ENCODE measurements at regions not wholly inside any gene's neighbourhood (a gene's known extent, or its start where the extent isn't known, plus 50 kb on each side); places are given as distances from the start of the nearest gene placed in this dataset.

DNA sequence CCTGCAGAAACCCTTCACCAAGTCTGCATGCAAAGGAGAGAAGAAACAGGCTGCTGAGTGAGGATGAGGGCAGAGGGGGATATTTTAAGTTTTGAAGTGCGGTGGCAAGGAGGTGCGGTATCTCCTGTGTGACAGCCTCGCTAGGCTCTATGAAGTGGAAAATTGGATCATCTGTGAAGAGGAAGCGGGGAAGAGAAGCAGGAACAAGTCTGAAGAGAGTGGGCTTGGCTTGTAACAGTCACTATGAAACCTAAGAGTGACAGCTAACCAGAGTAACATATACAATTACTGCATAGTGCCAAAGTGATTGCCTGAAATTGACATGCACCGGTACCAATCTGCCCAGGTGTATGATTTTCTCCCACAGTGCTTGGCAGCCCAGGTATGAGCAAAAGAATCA lies 287.5 kb upstream of the KLF14 start:
- peaks cover 0 to 7% of the 10 kb centered on the region in 2 donors for H3K36me3 ChIP-seq
- TF ChIP-seq, protein P1, sequence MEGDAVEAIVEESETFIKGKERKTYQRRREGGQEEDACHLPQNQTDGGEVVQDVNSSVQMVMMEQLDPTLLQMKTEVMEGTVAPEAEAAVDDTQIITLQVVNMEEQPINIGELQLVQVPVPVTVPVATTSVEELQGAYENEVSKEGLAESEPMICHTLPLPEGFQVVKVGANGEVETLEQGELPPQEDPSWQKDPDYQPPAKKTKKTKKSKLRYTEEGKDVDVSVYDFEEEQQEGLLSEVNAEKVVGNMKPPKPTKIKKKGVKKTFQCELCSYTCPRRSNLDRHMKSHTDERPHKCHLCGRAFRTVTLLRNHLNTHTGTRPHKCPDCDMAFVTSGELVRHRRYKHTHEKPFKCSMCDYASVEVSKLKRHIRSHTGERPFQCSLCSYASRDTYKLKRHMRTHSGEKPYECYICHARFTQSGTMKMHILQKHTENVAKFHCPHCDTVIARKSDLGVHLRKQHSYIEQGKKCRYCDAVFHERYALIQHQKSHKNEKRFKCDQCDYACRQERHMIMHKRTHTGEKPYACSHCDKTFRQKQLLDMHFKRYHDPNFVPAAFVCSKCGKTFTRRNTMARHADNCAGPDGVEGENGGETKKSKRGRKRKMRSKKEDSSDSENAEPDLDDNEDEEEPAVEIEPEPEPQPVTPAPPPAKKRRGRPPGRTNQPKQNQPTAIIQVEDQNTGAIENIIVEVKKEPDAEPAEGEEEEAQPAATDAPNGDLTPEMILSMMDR (IDR thresholded peaks at IDR 0.05), result no peak
- no peak for TF ChIP-seq POLR2A (IDR thresholded peaks at IDR 0.05)
- WGBS, 2 donors, result 80 to 81% methylated on average over 5 of the region's 5 CpGs
- no peak overlapping the region for H3K4me3 ChIP-seq (replicated peaks in 1 of 3)
- intact Hi-C loops (cut with DNase I), result no loop called here
- no peaks in the 10 kb centered on the region for H3K27me3 ChIP-seq
- H3K4me1 ChIP-seq, result peaks cover 37 to 54% of the 10 kb centered on the region in 2 donors
- no peak for DNase-seq
- H3K9me3 ChIP-seq, result no peaks in the 10 kb centered on the region
- H3K27ac ChIP-seq, result peak overlapping the region in 1 of 3 donors; percentile 5

DNA sequence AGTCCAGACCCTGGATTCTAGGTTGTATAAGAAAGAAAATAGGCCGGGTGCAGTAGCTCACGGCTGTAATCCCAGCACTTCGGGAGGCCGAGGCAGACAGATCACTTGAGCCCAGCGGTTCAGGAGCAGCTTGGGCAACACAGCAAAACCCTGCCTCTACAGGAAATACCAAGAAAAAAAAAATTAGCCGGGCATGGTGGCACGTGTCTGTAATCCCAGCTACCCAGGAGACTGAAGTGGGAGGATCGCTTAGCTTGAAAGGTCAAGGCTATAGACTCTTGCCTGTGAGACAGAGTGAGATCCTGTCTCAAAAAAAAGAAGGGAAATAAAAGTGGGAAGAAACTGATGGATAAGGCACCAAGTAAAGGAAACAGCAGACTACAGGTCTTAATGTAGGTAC lies 287.9 kb upstream of the KLF14 start:
- TF ChIP-seq, protein P1 (IDR thresholded peaks at IDR 0.05), result no peak
- TF ChIP-seq POLR2A (IDR thresholded peaks at IDR 0.05), result no peak
- Histone ChIP-seq H3K27ac (peak overlapping the region in 1 of 3 donors; percentile 5), H3K9me3 (no peaks in the 10 kb centered on the region), H3K36me3 (peaks cover 0 to 7% of the 10 kb centered on the region in 2 donors), H3K4me1 (peaks cover 36 to 54% of the 10 kb centered on the region in 2 donors), H3K4me3 (replicated peaks in 1 of 3) (no peak overlapping the region), H3K27me3 (no peaks in the 10 kb centered on the region)
- 58 to 65% methylated on average over 8 of the region's 8 CpGs for WGBS, 2 donors
- intact Hi-C loops (cut with DNase I), result no loop called here
- peak in 1 of 2 donors; percentile 18 for DNase-seq

DNA sequence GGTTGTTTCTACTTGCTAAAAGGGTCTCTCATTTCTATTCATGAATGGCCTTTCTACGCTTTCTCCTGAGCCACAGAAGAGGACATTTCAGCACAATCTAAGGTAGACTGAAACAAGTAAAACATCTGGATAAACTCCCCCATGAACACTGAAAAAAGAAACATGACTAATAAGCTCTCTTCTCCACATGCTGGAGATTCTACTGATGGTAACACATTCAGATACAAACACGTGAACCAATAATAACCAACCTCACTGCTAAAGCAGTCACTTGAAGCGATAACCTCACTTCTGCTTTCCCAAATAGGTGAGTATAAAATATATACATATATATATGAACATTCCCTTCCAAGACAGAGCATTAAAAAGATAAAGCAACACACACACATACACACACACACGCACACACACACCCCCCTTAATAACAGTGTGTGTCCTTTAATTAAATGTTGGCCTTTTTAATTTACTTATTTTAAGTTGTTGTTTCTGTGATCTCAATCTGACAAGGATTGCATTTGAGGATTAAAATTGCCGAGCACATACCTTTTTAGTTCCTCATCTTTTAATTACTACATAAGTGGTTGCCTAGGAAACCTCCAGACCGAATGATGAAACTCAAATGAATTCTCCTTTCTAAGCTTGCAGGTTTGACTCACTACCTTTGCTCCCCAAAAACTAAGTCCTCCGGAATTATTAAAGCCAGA lies 292.4 kb upstream of the KLF14 start:
- Histone ChIP-seq H3K27me3 (no peaks in the 10 kb centered on the region), H3K4me1 (peaks cover 54% of the 10 kb centered on the region in 2 donors), H3K36me3 (peaks cover 0 to 7% of the 10 kb centered on the region in 2 donors), H3K27ac (peak overlapping the region in 1 of 3 donors; percentile 72), H3K4me3 (replicated peaks in 1 of 3) (no peak overlapping the region), H3K9me3 (no peaks in the 10 kb centered on the region)
- 82 to 86% methylated on average over 7 of the region's 7 CpGs for WGBS, 2 donors
- TF ChIP-seq POLR2A (IDR thresholded peaks at IDR 0.05), result no peak
- TF ChIP-seq, protein P1 (IDR thresholded peaks at IDR 0.05), result no peak
- intact Hi-C loops (cut with DNase I), result no loop called here
- no peak for DNase-seq

DNA sequence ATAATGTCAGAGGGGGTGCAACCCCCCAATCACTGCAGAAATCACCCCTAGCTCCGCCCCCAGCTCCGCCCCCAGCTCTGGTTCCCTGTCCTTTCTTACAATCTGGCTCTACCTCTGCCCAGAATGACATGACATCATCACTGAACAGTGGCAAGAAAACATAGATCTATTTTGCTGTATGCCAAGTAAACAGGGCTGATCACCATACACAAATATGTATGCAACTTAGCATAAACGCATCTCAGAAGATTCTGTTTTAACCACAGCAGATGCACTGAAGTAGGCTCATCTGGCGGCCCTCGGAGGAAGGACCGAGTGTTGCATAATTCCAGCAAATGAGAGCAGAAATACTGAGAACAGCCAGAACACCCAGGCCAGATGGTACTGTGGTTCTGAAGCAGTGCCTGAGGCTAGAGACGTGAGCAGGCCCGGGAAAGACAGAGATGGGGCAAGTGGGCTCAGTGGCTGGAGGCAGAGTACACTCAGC lies 293.3 kb upstream of the KLF14 start:
- WGBS, 2 donors, result 82 to 83% methylated on average over 8 of the region's 8 CpGs
- Histone ChIP-seq H3K27me3 (no peaks in the 10 kb centered on the region), H3K4me1 (peaks cover 54% of the 10 kb centered on the region in 2 donors), H3K4me3 (replicated peaks in 1 of 3) (no peak overlapping the region), H3K27ac (peak overlapping the region; percentile 51 to 72 (median 58)), H3K9me3 (no peaks in the 10 kb centered on the region), H3K36me3 (peaks cover 0 to 7% of the 10 kb centered on the region in 2 donors)
- DNase-seq, result no peak
- no peak for TF ChIP-seq POLR2A (IDR thresholded peaks at IDR 0.05)
- TF ChIP-seq, protein P1 (IDR thresholded peaks at IDR 0.05), result no peak
- intact Hi-C loops (cut with DNase I), result no loop called here

DNA sequence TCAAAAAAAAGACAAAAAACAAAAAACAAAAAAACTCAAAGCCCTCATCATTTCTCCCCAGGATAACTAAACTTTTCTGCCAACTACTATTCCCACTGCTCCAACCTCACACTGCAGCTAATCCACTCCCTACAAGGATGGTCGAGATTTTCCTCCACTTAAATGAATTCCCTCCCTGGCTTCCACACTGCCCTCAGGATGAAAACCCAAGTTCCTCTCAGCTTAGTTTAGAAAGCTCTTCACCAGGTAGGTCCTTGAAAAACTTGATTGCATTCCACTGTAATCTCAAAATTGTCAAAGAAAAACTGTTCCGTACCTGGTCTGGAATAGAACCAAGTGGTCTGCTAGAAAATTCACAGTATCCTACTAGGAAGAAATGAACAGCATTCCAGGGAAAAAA lies 294.3 kb upstream of the KLF14 start:
- intact Hi-C loops (cut with DNase I), result no loop called here
- Histone ChIP-seq H3K27me3 (no peaks in the 10 kb centered on the region), H3K36me3 (peaks cover 0 to under 1% of the 10 kb centered on the region in 2 donors), H3K9me3 (no peaks in the 10 kb centered on the region), H3K27ac (peak overlapping the region; percentile 51 to 72 (median 58)), H3K4me1 (peaks cover 58 to 60% of the 10 kb centered on the region in 2 donors), H3K4me3 (replicated peaks in 1 of 3) (no peak overlapping the region)
- TF ChIP-seq, protein P1 (IDR thresholded peaks at IDR 0.05), result no peak
- no peak for TF ChIP-seq POLR2A (IDR thresholded peaks at IDR 0.05)
- DNase-seq, result no peak
- WGBS, 2 donors, result 26% methylated on average over 2 of the region's 2 CpGs
